GM12872 (cell line): ENCODE measurements at regions not wholly inside any gene's neighbourhood (a gene's known extent, or its start where the extent isn't known, plus 50 kb on each side); places are given as distances from the start of the nearest gene placed in this dataset.

Experiments used
- TF ChIP-seq, protein P1 (sequence below): IDR thresholded peaks from 3 replicates; pipeline ENCODE4 v1.5.1; 2011; ENCODE audit warnings: low read depth, mild to moderate bottlenecking, low read length, moderate library complexity; ENCODE audit not compliant: insufficient read depth

DNA sequence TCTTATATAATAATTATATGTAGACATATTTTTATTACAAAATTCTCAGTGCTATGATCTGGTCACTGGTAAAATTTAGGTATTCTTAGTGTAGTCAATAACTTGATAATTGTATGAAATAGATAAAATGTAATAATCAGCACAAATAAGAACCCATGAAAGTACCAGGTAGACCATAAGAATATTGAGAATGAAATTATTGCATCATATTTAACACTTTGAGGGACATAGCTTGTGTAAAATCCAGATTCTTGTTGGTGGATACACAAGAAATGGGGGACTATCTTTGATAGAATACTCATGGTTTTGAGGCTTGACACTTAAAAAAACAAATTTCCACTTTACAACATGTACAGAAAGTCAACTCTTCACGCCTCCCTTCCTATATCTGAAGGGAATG lies 898.8 kb upstream of the DDX18 start:
- TF ChIP-seq, protein P1, sequence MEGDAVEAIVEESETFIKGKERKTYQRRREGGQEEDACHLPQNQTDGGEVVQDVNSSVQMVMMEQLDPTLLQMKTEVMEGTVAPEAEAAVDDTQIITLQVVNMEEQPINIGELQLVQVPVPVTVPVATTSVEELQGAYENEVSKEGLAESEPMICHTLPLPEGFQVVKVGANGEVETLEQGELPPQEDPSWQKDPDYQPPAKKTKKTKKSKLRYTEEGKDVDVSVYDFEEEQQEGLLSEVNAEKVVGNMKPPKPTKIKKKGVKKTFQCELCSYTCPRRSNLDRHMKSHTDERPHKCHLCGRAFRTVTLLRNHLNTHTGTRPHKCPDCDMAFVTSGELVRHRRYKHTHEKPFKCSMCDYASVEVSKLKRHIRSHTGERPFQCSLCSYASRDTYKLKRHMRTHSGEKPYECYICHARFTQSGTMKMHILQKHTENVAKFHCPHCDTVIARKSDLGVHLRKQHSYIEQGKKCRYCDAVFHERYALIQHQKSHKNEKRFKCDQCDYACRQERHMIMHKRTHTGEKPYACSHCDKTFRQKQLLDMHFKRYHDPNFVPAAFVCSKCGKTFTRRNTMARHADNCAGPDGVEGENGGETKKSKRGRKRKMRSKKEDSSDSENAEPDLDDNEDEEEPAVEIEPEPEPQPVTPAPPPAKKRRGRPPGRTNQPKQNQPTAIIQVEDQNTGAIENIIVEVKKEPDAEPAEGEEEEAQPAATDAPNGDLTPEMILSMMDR: no peak

DNA sequence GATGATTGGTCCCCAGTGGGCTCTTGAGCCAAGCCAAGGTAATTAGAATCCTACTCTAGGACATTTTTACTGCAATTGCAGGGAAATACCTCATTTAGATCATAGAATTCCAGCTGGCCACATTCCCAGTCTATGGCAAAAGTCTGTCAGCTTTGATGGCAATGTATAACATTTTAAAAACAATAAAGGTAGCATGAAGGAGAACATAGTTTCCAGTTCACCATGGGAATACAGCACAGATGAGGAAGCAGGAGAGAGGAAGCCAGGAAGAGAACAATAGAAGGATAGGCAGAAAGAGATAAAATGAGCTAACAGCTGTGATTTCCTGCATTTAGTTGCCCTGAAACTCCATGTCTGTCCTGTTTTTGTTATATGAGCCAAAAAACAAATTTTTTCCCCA lies 897.3 kb upstream of the DDX18 start:
- TF ChIP-seq, protein P1: no peak

DNA sequence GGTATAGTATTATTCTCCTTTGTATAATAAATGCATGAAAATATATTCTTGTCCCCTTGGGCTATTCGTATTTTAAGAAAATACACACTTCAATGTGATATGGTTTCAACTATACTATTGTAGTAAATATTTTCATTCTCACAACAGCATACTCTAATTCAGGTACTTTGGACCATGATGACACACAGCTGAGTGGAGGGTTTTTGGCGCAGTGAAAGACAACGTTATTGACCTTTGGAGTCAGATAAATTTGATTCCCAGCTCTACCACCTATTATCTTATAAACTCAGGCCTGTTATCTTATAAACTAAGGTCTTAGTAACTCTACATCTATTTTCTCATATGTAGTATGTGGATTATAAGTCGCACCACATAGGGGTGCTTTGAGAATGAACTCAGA lies 895.9 kb upstream of the DDX18 start:
- TF ChIP-seq, protein P1: no peak

DNA sequence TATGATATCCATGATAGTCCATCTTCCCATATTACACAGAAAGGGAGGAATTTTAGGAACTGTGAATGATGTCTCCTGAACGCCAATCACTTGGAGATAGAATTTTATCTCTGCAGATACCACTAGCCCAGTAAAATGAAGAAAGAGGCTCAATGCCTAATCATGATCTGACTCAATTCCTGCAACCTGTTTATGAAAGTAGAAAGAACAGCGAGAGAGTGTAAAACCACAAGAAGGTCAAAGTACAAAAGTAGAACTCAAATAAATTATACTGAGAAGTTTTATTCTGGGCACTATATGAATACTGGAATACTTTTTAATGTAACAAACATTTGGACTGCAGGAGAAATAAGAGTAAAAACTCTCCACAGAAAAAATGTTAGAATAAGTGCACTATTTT lies 892.1 kb upstream of the DDX18 start:
- TF ChIP-seq, protein P1: no peak

DNA sequence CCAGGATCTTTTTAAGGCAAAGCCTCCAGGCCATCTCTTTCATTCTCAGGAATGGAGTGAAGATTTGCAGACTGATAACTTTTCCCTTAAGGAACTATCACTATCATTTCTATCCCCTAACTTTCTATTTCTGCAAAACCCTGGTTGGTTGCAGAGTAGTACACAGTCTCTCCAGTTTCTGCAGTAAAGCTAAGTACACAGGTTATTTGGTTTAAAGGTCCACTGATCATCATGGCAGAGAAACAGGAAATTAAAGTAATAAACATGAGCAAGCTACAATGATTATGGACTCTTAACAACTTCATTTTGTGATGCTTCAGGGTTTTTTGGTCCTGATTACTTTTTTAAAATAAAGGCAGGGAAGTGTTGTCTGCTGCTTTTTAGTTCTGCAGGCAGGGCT lies 890.0 kb upstream of the DDX18 start:
- TF ChIP-seq, protein P1: no peak

DNA sequence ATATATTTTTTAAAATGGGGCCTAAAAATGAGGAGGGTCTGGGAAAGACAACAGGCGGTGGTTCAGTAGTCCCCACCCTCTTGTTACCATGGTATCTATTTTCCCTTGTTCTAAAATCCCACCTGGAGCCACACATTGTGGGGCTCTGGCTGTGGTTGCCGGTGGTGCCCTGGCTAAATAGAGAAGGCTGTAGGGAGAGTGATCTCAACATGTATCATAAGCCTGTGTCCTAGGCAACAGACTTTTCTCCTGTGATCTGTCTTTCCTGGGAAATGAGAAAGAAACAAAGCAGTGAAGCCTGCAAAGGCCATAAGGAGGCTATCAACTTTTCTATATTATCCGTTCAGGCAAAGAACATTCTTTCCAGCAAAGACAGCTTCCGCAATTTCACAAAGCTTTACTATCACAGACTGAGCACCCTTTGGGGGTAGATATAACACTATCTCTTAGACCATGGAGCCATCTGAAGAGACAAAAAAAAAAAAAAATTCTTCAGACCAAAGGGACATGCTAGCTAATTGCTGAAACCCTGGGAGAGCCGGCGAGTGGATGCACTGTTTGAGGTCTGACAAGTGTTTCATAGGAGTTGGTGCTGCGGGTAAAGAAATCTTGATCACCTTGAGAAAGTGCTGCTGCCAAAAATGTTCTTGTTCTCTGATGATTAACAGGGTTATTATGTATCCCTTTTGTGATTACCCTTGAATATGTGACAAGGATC lies 879.2 kb upstream of the DDX18 start:
- TF ChIP-seq, protein P1: no peak

DNA sequence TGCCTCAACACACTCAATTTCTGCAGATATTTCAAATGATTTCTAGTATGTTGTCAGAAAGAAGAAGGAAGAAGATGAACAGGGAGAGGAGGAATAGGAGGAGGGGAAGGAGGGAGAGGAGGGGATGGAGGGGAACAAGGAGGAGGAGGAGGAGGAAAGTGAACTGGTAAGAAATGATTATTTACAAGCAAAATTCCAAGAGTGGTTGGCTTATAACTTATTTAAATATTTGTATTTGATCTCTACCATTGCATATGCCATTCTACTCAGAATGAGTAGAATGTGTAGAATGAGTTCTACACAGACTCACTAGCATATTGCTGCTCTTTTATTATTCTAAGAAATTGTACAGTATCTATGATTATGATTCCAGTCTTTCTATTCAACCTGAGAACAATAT lies 866.2 kb upstream of the DDX18 start:
- TF ChIP-seq, protein P1: no peak
